Naive thymus-derived CD4-positive, alpha-beta T cell (primary cell): ENCODE measurements at regions not wholly inside any gene's neighbourhood (a gene's known extent, or its start where the extent isn't known, plus 50 kb on each side); places are given as distances from the start of the nearest gene placed in this dataset.
"Not testable (repeated sequence)": the region's sequence is repeated elsewhere in the genome, so short reads cannot be mapped to it uniquely, and the experiment has no call there.

Source experiments
- ATAC-seq: fragments of 150-1000 bp; cut with Tn5 transposase; 2 replicates; pipeline ENCODE4 v1.10.0; 2021; ENCODE audit warnings: mild to moderate bottlenecking, moderate library complexity
- CTCF ChIA-PET: fragments of 350-600 bp; sonication (Branson Sonifier 250); formaldehyde crosslinking; loops from one replicate; lab custom pipeline; 2021; ENCODE audit warnings: antibody characterized with exemption; lab: Charles Lee
- POLR2A ChIA-PET: fragments of 350-600 bp; sonication (Branson Sonifier 250); formaldehyde crosslinking; loops from one replicate; lab custom pipeline; 2021; ENCODE audit warnings: antibody characterized with exemption, inconsistent platforms; lab: Charles Lee
- DNase-seq, 9 donors: peaks; one replicate each; pipeline versions ENCODE4 v3.0.0 to v3.0.0-alpha.2; 2020 to 2022; ENCODE audit warnings: mixed read lengths in 1 of 9
- H3K27ac ChIP-seq: one replicate; pipeline ENCODE4 v1.7.0; 2013; ENCODE audit warnings: mild to moderate bottlenecking, low read depth, low read length, moderate library complexity
- H3K27me3 ChIP-seq, 2 donors: one replicate each; pipeline ENCODE4 v1.7.0; 2013; ENCODE audit warnings: low read length in 2 of 2, mild to moderate bottlenecking in 2 of 2, moderate library complexity in 2 of 2; ENCODE audit not compliant: control insufficient read depth in 2 of 2, insufficient read depth in 2 of 2
- H3K36me3 ChIP-seq, 3 experiments: 1 replicate in 2 of 3; 2 replicates in 1 of 3; pipeline ENCODE4 v1.7.0; 2013; ENCODE audit warnings: low read length in 3 of 3, mild to moderate bottlenecking in 3 of 3, moderate library complexity in 1 of 3; ENCODE audit not compliant: insufficient read depth in 3 of 3, control insufficient read depth in 2 of 3
- H3K4me1 ChIP-seq, 2 donors: one replicate each; pipeline ENCODE4 v1.7.0; 2013; ENCODE audit warnings: low read length in 2 of 2, mild to moderate bottlenecking in 2 of 2, moderate library complexity in 1 of 2; ENCODE audit not compliant: control insufficient read depth in 2 of 2, insufficient read depth in 2 of 2
- H3K4me3 ChIP-seq: 2 replicates; pipeline ENCODE4 v1.7.0; 2013; ENCODE audit warnings: mild to moderate bottlenecking, low read length
- H3K9me3 ChIP-seq, 3 experiments: 1 replicate in 2 of 3; 2 replicates in 1 of 3; pipeline ENCODE4 v1.7.0; 2013; ENCODE audit warnings: low read length in 3 of 3; ENCODE audit not compliant: control insufficient read depth in 2 of 3
- H3K27ac Mint-ChIP-seq, 9 donors: one replicate each; pipeline ENCODE4 v1.8.0; 2020 to 2022; ENCODE audit warnings: mixed read lengths in 9 of 9, mild to moderate bottlenecking in 8 of 9, moderate library complexity in 5 of 9, inconsistent platforms in 2 of 9
- H3K27me3 Mint-ChIP-seq, 5 donors: one replicate each; pipeline ENCODE4 v1.8.0; 2021 to 2022; ENCODE audit warnings: mixed read lengths in 5 of 5, mild to moderate bottlenecking in 1 of 5
- H3K36me3 Mint-ChIP-seq, 5 donors: one replicate each; pipeline ENCODE4 v1.8.0; 2020 to 2022; ENCODE audit warnings: mixed read lengths in 5 of 5, mild to moderate bottlenecking in 3 of 5, inconsistent platforms in 1 of 5
- H3K4me1 Mint-ChIP-seq, 7 donors: one replicate each; pipeline ENCODE4 v1.8.0; 2020 to 2022; ENCODE audit warnings: mixed read lengths in 7 of 7, mild to moderate bottlenecking in 3 of 7, inconsistent platforms in 1 of 7
- H3K4me3 Mint-ChIP-seq, 10 donors: one replicate each; pipeline ENCODE4 v1.8.0; 2020 to 2022; ENCODE audit warnings: mild to moderate bottlenecking in 10 of 10, mixed read lengths in 10 of 10, moderate library complexity in 6 of 10, inconsistent platforms in 2 of 10
- H3K9me3 Mint-ChIP-seq, 11 donors: one replicate each; pipeline ENCODE4 v1.8.0; 2020 to 2022; ENCODE audit warnings: mixed read lengths in 11 of 11, mild to moderate bottlenecking in 4 of 11, inconsistent platforms in 1 of 11, moderate library complexity in 1 of 11
- intact Hi-C, 2 donors: fragments of 100-400 bp; cut with micrococcal nuclease; formaldehyde crosslinking; loops; one replicate each; pipeline ENCODE4 v1.15.1; 2023

DNA sequence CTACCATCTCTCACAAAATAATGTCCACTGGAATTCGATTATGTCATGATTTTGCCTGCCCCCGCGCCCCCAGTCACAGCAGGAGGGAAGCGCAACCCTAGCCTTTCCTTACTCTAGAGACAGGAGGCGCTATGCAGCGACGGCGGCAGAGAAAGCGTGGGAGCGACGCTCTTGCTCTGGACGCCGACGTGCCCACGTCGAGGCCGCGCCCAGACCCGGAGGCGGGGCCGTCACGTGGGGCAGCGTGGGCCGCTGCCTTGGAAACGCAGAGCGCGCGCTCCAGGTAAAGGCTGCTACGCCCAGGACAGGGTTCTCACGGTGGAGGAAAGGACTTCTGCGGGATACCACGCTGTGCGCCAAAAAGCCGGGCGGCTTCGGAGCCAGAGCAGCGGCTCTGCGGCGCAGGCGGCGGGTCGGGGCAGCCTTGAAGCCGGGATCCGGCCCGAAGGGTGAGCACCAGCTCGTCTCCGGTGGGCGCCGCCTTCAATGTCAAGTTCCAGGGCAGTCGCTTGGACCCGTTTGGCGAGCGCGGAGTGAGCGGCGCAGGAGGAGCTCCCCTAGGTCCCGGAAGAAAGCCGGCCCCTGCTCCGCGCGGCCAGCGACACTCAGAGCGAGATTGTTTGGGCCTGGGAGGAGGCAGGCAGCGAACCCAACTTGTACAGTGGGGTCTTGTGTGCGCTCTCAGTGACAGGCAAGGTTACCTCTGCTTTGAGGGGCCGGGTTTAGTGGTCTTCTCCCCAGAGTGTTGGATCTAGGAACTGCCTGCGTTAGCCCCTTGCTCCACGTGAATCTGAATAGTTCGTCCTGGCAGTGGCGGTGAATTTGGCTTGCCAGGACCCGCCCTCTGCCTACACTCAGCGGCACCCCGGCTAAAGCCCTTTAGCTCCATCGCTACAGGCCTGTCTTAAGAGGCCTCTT is 121.7 kb downstream of the MRPL57 start:
- intact Hi-C loops: loop anchor here (1.0 to 5.0 kb wide), 22 partner anchors 28 to 1666 kb away; partner anchors contain the start of genes EEF1AKMT1 (in 2 of the 2), MRPL57 (in 2 of the 2), SKA3 (in 2 of the 2) and ZDHHC20 (in 2 of the 2)
- Mint-ChIP-seq H3K4me3 (peak overlapping the region; percentile 78 to 95 (median 86)), H3K9me3 (no peaks in the 10 kb centered on the region), H3K4me1 (peaks cover 11 to 25% (median 22%) of the 10 kb centered on the region in 7 donors), H3K27me3 (no peaks in the 10 kb centered on the region), H3K36me3 (peaks cover 0 to 3% (median 0%) of the 10 kb centered on the region in 5 donors), H3K27ac (peak overlapping the region; percentile 58 to 90 (median 72))
- Histone ChIP-seq H3K36me3 (no peaks in the 10 kb centered on the region), H3K27ac (peak overlapping the region; percentile 44), H3K4me3 (peak overlapping the region; percentile 90), H3K9me3 (no peaks in the 10 kb centered on the region), H3K27me3 (no peaks in the 10 kb centered on the region), H3K4me1 (peaks cover 11 to 15% of the 10 kb centered on the region in 2 donors)
- CTCF ChIA-PET: interaction anchor here (0.9 to 5.5 kb wide), 9 partner anchors 11 to 305 kb away, joined by 3 to 71 read pairs (median 4); partner anchors contain the start of gene ZDHHC20
- peak; percentile 79 to 91 (median 85) for DNase-seq
- POLR2A ChIA-PET: interaction anchor here (0.6 to 2.0 kb wide), 6 partner anchors 113 to 306 kb away, joined by 3 to 9 read pairs (median 4); partner anchors contain the start of genes MICU2, MRPL57 and SKA3
- peak; percentile 100 for ATAC-seq

DNA sequence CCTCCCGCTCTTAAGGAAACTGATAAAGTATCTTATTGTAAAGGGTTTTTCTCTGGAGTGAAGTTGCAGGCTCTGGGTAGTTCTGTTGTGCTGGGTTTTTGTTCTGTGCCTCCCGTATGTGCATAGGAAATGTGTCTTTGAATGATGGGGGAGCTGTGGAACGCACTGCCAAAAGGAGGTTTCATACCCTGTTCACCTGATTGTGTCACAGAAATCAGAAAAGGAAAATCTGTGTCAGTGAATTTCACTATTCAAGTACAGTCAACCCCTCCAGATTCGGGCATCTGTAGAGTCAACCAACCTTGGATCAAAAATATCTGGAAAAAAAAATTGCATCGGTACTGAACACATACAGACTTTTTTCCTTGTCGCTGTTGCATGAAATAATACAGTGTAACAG is 127.8 kb downstream of the MRPL57 start:
- CTCF ChIA-PET: no interaction called here
- no peaks in the 10 kb centered on the region for H3K27me3 Mint-ChIP-seq
- ATAC-seq: no peak
- no peak overlapping the region for H3K4me3 Mint-ChIP-seq
- POLR2A ChIA-PET: no interaction called here
- H3K36me3 Mint-ChIP-seq: peaks cover 0 to 17% (median 7%) of the 10 kb centered on the region in 5 donors
- Histone ChIP-seq H3K9me3 (no peaks in the 10 kb centered on the region), H3K4me1 (peaks cover 0 to 1% of the 10 kb centered on the region in 2 donors), H3K27me3 (no peaks in the 10 kb centered on the region), H3K4me3 (no peak overlapping the region), H3K36me3 (no peaks in the 10 kb centered on the region), H3K27ac (no peak overlapping the region)
- no peaks in the 10 kb centered on the region for H3K9me3 Mint-ChIP-seq
- H3K27ac Mint-ChIP-seq: peak overlapping the region in 1 of 9 donors; percentile 77
- intact Hi-C loops: no loop called here
- H3K4me1 Mint-ChIP-seq: peaks cover 1 to 10% (median 2%) of the 10 kb centered on the region in 7 donors
- DNase-seq: no peak

DNA sequence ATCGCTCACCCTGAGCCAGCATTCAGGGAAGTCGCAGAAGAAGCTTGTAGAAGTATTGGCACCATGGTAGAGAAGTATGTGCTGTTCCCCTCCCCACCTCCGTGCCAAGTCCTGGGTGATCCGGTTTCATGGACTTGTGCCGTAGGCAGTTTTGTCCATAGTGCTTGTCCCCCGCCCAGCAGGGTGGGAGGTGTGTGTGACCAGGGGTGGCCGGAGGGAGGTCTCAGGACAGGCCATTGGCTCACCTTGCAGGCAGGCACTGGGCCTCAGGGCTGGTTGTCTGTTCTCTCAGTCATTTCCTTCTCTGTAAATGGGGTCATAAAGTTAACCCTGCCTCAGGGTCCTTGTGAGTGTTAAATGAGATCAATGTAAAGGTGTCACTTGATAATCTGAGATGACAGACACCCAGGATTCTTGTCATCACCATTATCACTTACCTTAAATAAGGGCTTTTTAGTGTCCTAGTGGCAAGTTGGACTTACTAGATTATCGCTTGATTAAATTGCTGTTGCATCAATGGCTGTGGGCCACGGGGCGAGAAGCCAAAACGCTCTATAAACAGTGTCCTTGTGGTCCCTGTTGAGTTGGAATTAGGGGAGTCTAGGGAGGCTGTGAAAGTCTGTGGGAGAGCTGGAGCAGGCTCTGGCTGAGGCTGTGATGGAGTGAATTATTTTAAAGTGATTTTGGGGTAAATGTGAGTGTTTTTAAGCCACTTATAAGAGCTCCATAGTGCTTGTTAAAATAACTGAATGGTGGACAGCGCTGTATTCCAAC is 130.0 kb downstream of the MRPL57 start:
- H3K27me3 Mint-ChIP-seq, H3K27ac Mint-ChIP-seq, H3K4me1 ChIP-seq, H3K4me3 Mint-ChIP-seq, ATAC-seq, POLR2A ChIA-PET, H3K4me1 Mint-ChIP-seq, H3K27ac ChIP-seq, intact Hi-C loops, H3K9me3 ChIP-seq, DNase-seq, CTCF ChIA-PET, H3K4me3 ChIP-seq, H3K9me3 Mint-ChIP-seq, H3K27me3 ChIP-seq, H3K36me3 ChIP-seq: not testable (repeated sequence)
- peaks cover 0 to 30% (median 8%) of the 10 kb centered on the region in 5 donors for H3K36me3 Mint-ChIP-seq

DNA sequence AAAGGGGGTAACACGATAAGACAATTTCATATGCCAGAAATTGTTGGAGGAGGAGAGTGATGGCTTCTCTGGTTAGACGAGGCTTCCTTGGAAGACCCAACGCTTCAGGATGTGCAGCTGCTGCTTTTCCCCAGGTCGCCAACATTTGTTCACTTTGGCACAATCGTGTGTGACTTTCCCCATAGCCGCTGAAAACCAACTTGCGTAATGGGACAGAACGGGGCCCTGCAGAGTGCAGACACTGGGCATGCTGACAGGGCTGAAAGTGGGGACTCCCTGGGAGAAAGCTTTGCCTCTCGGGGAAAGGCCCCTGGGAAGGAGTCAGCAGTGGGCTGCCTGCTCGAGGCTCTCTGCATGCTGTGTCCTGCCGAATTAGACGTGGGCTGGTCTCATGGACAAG is 130.7 kb downstream of the MRPL57 start:
- H3K4me1 Mint-ChIP-seq, ATAC-seq, H3K27ac Mint-ChIP-seq, H3K9me3 ChIP-seq, intact Hi-C loops, H3K4me1 ChIP-seq, POLR2A ChIA-PET, H3K36me3 ChIP-seq, H3K27me3 Mint-ChIP-seq, H3K4me3 ChIP-seq, H3K4me3 Mint-ChIP-seq, DNase-seq, CTCF ChIA-PET, H3K9me3 Mint-ChIP-seq, H3K27ac ChIP-seq, H3K27me3 ChIP-seq: not testable (repeated sequence)
- H3K36me3 Mint-ChIP-seq: peaks cover 0 to 37% (median 13%) of the 10 kb centered on the region in 5 donors

DNA sequence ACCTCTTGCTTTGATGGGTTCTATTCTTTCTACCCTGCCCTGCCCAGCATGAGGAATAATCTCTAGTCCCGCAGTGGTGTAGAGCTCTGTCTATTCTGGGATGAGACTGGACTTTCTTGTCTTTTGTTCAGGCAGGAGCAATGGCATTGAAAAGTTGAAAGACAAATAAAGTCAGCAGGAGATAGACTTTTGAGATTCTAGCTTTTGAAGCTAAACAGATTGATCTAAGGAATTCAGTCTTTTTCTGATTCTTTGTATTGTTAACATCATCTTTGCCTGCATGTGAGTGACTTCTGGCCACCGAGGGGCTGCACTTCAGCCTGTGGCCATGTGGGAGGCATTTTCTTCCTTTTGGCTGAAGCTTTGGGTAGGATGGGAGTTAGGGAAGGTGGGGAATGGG is 132.4 kb downstream of the MRPL57 start:
- no peaks in the 10 kb centered on the region for H3K9me3 Mint-ChIP-seq
- peak overlapping the region in 1 of 9 donors; percentile 39 for H3K27ac Mint-ChIP-seq
- intact Hi-C loops: no loop called here
- ATAC-seq (no peak), DNase-seq (no peak)
- no peak overlapping the region for H3K4me3 Mint-ChIP-seq
- peaks cover 0 to 9% (median 0%) of the 10 kb centered on the region in 7 donors for H3K4me1 Mint-ChIP-seq
- Histone ChIP-seq H3K4me1 (no peaks in the 10 kb centered on the region), H3K9me3 (no peaks in the 10 kb centered on the region), H3K4me3 (no peak overlapping the region), H3K27me3 (no peaks in the 10 kb centered on the region), H3K27ac (no peak overlapping the region), H3K36me3 (no peaks in the 10 kb centered on the region)
- ChIA-PET CTCF (interaction anchor here (0.9 to 1.6 kb wide), 2 partner anchors 10 to 168 kb away, joined by 4 to 5 read pairs; no protein-coding TSS in a partner anchor), POLR2A (no interaction called here)
- peaks cover 0 to 36% (median 16%) of the 10 kb centered on the region in 5 donors for H3K36me3 Mint-ChIP-seq
- H3K27me3 Mint-ChIP-seq: no peaks in the 10 kb centered on the region

DNA sequence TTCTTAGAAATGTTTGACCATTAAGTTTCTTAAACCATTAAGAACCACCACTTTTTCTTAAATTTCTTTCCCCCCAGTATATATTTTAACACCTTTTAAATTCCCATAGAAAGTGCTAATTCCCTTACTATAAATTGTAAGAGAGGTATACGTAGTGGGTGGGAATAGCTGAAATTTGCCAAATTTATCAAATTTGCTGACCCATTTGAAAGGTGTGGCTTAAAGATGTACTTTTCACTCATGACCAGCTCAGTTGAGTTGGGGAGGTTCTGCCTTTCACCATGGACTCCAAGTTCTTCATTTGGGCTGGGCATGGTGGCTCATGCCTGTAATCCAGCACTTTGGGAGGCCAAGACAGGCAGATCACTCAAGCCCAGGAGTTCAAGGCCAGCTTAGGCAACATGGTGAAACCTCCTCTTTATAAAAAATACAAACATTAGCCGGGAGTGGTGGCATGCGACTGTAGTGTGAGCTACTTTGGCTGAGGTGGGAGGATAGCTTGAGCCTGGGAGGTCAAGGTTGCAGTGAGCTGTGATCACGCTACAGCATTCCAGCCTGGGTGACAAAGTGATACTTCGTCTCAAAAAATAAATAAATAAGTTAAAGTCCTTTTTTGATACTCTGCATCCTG is 133.2 kb downstream of the MRPL57 start:
- POLR2A ChIA-PET: no interaction called here
- intact Hi-C loops: no loop called here

More for the DNA sequence above, 133.2 kb downstream of the MRPL57 start:
- no peaks in the 10 kb centered on the region for H3K27me3 ChIP-seq
- Mint-ChIP-seq H3K9me3 (no peaks in the 10 kb centered on the region), H3K4me1 (peaks cover 0 to 9% (median 0%) of the 10 kb centered on the region in 7 donors), H3K27ac (no peak overlapping the region), H3K27me3 (no peaks in the 10 kb centered on the region), H3K4me3 (no peak overlapping the region), H3K36me3 (peaks cover 0 to 36% (median 12%) of the 10 kb centered on the region in 5 donors)
- no peaks in the 10 kb centered on the region for H3K36me3 ChIP-seq
- DNase-seq (no peak), ATAC-seq (no peak)
- no peaks in the 10 kb centered on the region for H3K4me1 ChIP-seq
- no peak overlapping the region for H3K4me3 ChIP-seq
- H3K27ac ChIP-seq: no peak overlapping the region
- H3K9me3 ChIP-seq: no peaks in the 10 kb centered on the region
- CTCF ChIA-PET: interaction anchor here (0.7 to 1.6 kb wide), 3 partner anchors 10 to 168 kb away, joined by 3 to 5 read pairs (median 4); no protein-coding TSS in a partner anchor
